IMR-90 (cell line): ENCODE measurements at regions not wholly inside any gene's neighbourhood (a gene's known extent, or its start where the extent isn't known, plus 50 kb on each side); places are given as distances from the start of the nearest gene placed in this dataset.

ENCODE experiments used
- ATAC-seq: fragments of 200-7000 bp; cut with Tn5 transposase; 2 replicates; pipeline ENCODE4 v1.9.1; 2020; ENCODE audit warnings: low read depth, mild to moderate bottlenecking, moderate library complexity
- BruUV-seq: library from RNA; stranded (reverse); fragments of 400-500 nt; replicated peaks from 2 replicates; lab custom pipeline; 2021; lab: Mats Ljungman, UMichigan
- CTCF ChIA-PET: fragments of 300-600 bp; formaldehyde crosslinking; extraction: SDS; loops from one replicate; lab custom pipeline; 2021; ENCODE audit warnings: antibody characterized with exemption; lab: Yijun Ruan, JAX
- POLR2A ChIA-PET: fragments of 300-600 bp; sonication (Branson Sonifier 250); formaldehyde crosslinking; loops from one replicate; lab custom pipeline; 2022; ENCODE audit warnings: antibody characterized with exemption; ENCODE audit not compliant: unreplicated experiment; lab: Charles Lee
- DNase-seq: peaks from one replicate; pipeline ENCODE4 v3.0.0; 2013
- H2AFZ ChIP-seq: replicated peaks from 2 replicates; pipeline ENCODE3; 2013; ENCODE audit warnings: low read length, mild to moderate bottlenecking; ENCODE audit not compliant: poor library complexity
- H2AK5ac ChIP-seq: 2 replicates; pipeline ENCODE4 v1.6.1; 2013; ENCODE audit warnings: low read depth, low read length, inconsistent platforms
- H2AK9ac ChIP-seq: replicated peaks from 2 replicates; pipeline ENCODE3; 2013; ENCODE audit warnings: mild to moderate bottlenecking, low read depth, low read length, moderate library complexity; ENCODE audit not compliant: poor library complexity
- H2BK120ac ChIP-seq: 2 replicates; pipeline ENCODE4 v1.6.1; 2013; ENCODE audit warnings: low read depth, low read length, inconsistent platforms
- H2BK15ac ChIP-seq: 3 replicates; pipeline ENCODE4 v1.6.1; 2013; ENCODE audit warnings: low read depth, low read length, inconsistent platforms
- H2BK20ac ChIP-seq: 2 replicates; pipeline ENCODE4 v1.6.1; 2013; ENCODE audit warnings: low read depth, mild to moderate bottlenecking, inconsistent platforms, low read length, moderate library complexity
- H2BK5ac ChIP-seq: 2 replicates; pipeline ENCODE4 v1.6.1; 2013; ENCODE audit warnings: mild to moderate bottlenecking, low read depth, low read length, inconsistent platforms; ENCODE audit not compliant: poor library complexity, severe bottlenecking
- H3K14ac ChIP-seq: replicated peaks from 2 replicates; pipeline ENCODE4 v1.6.1; 2013; ENCODE audit warnings: low read depth, low read length, inconsistent platforms
- H3K18ac ChIP-seq: 2 replicates; pipeline ENCODE4 v1.6.1; 2013; ENCODE audit warnings: low read depth, low read length, control low read depth
- H3K23ac ChIP-seq: 2 replicates; pipeline ENCODE4 v1.6.1; 2013; ENCODE audit warnings: low read depth, low read length, inconsistent platforms
- H3K27ac ChIP-seq: 2 replicates; pipeline ENCODE4 v1.5.1; 2013; ENCODE audit warnings: mild to moderate bottlenecking, control low read depth, low read length; ENCODE audit not compliant: insufficient read depth
- H3K27me3 ChIP-seq: 2 replicates; pipeline ENCODE4 v1.6.1; 2013; ENCODE audit warnings: low read length; ENCODE audit not compliant: control insufficient read depth, insufficient read depth
- H3K36me3 ChIP-seq: 2 replicates; pipeline ENCODE4 v1.6.1; 2013; ENCODE audit warnings: low read length, mixed read lengths; ENCODE audit not compliant: control insufficient read depth, insufficient read depth
- H3K4ac ChIP-seq: 2 replicates; pipeline ENCODE4 v1.6.1; 2013; ENCODE audit warnings: low read depth, low read length, inconsistent platforms
- H3K4me1 ChIP-seq: 2 replicates; pipeline ENCODE4 v1.6.1; 2013; ENCODE audit warnings: low read length, mixed read lengths; ENCODE audit not compliant: control insufficient read depth, insufficient read depth
- H3K4me2 ChIP-seq: 2 replicates; pipeline ENCODE4 v1.6.1; 2013; ENCODE audit warnings: low read depth, mild to moderate bottlenecking, control low read depth, low read length, moderate library complexity
- H3K4me3 ChIP-seq: 2 replicates; pipeline ENCODE4 v1.5.1; 2013; ENCODE audit warnings: low read depth, mild to moderate bottlenecking, control low read depth, low read length, moderate library complexity; ENCODE audit not compliant: insufficient read depth
- H3K56ac ChIP-seq: 2 replicates; pipeline ENCODE4 v1.6.1; 2013; ENCODE audit warnings: low read length, inconsistent platforms; ENCODE audit not compliant: insufficient read depth; ENCODE audit errors: extremely low read depth
- H3K79me1 ChIP-seq, 2 experiments: 2 replicates each; pipeline ENCODE4 v1.6.1; 2013; ENCODE audit warnings: low read length in 2 of 2, inconsistent platforms in 1 of 2, low read depth in 1 of 2
- H3K9ac ChIP-seq: 2 replicates; pipeline ENCODE4 v1.6.1; 2013; ENCODE audit warnings: low read depth, low read length, control low read depth
- H3K9me1 ChIP-seq: 2 replicates; pipeline ENCODE4 v1.6.1; 2013; ENCODE audit warnings: low read length, inconsistent platforms; ENCODE audit not compliant: insufficient read depth
- H3K9me3 ChIP-seq: 2 replicates; pipeline ENCODE4 v1.6.1; 2013; ENCODE audit warnings: low read length; ENCODE audit not compliant: control insufficient read depth, insufficient read depth
- H4K20me1 ChIP-seq: 2 replicates; pipeline ENCODE4 v1.6.1; 2013; ENCODE audit warnings: low read length, inconsistent platforms; ENCODE audit not compliant: insufficient read depth
- H4K5ac ChIP-seq: 2 replicates; pipeline ENCODE4 v1.6.1; 2013; ENCODE audit warnings: mild to moderate bottlenecking, low read depth, low read length, control low read depth
- H4K8ac ChIP-seq, 2 experiments: 2 replicates each; pipeline ENCODE4 v1.6.1; 2013; ENCODE audit warnings: low read depth in 2 of 2, low read length in 2 of 2, control low read depth in 1 of 2, inconsistent platforms in 1 of 2
- H4K91ac ChIP-seq: 2 replicates; pipeline ENCODE4 v1.6.1; 2013; ENCODE audit warnings: low read depth, low read length, inconsistent platforms; ENCODE audit not compliant: insufficient read depth
- CHD1 ChIP-seq: IDR thresholded peaks from 2 replicates; pipeline ENCODE4 v1.6.1; 2012; ENCODE audit warnings: low read depth, low read length, improper control_type of control experiment
- CTCF ChIP-seq: conservative IDR thresholded peaks from 2 replicates; pipeline ENCODE4 v1.5.1; 2012; ENCODE audit warnings: mild to moderate bottlenecking, low read depth, low read length, improper control_type of control experiment
- ELK1 ChIP-seq: fragments of 150-350 bp; IDR thresholded peaks from 2 replicates; pipeline ENCODE4 v1.6.1; 2016; ENCODE audit warnings: low read depth, mild to moderate bottlenecking, low read length, moderate library complexity, borderline replicate concordance
- FOS ChIP-seq: fragments of 150-350 bp; IDR thresholded peaks from 2 replicates; pipeline ENCODE4 v1.6.1; 2016; ENCODE audit warnings: low read depth, low read length
- MAZ ChIP-seq: IDR thresholded peaks from 2 replicates; pipeline ENCODE4 v1.6.1; 2012; ENCODE audit warnings: low read depth, mild to moderate bottlenecking, low read length, improper control_type of control experiment, moderate library complexity, borderline replicate concordance
- MXI1 ChIP-seq: IDR thresholded peaks from 2 replicates; pipeline ENCODE4 v1.6.1; 2012; ENCODE audit warnings: low read depth, mild to moderate bottlenecking, low read length, moderate library complexity, borderline replicate concordance
- POLR2A ChIP-seq: IDR thresholded peaks from 2 replicates; pipeline ENCODE4 v1.6.1; 2012; ENCODE audit warnings: mild to moderate bottlenecking, low read depth, low read length
- RAD21 ChIP-seq: IDR thresholded peaks from 2 replicates; pipeline ENCODE4 v1.6.1; 2012; ENCODE audit warnings: low read length, improper control_type of control experiment
- RCOR1 ChIP-seq: IDR thresholded peaks from 2 replicates; pipeline ENCODE4 v1.6.1; 2012; ENCODE audit warnings: mild to moderate bottlenecking, low read length, improper control_type of control experiment; ENCODE audit not compliant: insufficient replicate concordance
- RFX5 ChIP-seq: IDR thresholded peaks from 2 replicates; pipeline ENCODE4 v1.8.0; 2012; ENCODE audit warnings: low read depth, mild to moderate bottlenecking, low read length, moderate library complexity
- USF2 ChIP-seq: fragments of 150-350 bp; IDR thresholded peaks from 2 replicates; pipeline ENCODE4 v1.6.1; 2017; ENCODE audit warnings: mild to moderate bottlenecking, antibody characterized with exemption, low read length, low read depth
- WGBS, 2 experiments: methylation state at CpG; one replicate each; pipeline versions ENCODE4 v1.1.5 to v1.1.7; 2013; ENCODE audit warnings: missing lambda C conversion rate in 2 of 2; ENCODE audit not compliant: insufficient read length in 1 of 2; ENCODE audit errors: extremely low coverage in 2 of 2; 5-methylcytosine and 5-hydroxymethylcytosine counted together
- dilution Hi-C: fragments of 300-500 bp; cut with HindIII; formaldehyde crosslinking; loops from one replicate; pipeline ENCODE4 v1.14.3; 2018; ENCODE audit warnings: low sequenced_read_pairs; ENCODE audit not compliant: unreplicated experiment
- in situ Hi-C: fragments of 300-500 bp; cut with MboI; formaldehyde crosslinking; loops from 3 replicates; pipeline ENCODE4 v1.14.3; 2019; ENCODE audit warnings: low sequenced_read_pairs, inconsistent platforms, mixed read lengths
- intact Hi-C: fragments of 100-400 bp; cut with micrococcal nuclease; formaldehyde crosslinking; loops from 2 replicates; pipeline ENCODE4 v1.10.0; 2022

GRCh38 chr16:49017501-49017900 is 264.1 kb downstream of the CBLN1 start:
- ChIA-PET POLR2A (no interaction called here), CTCF (no interaction called here)
- Histone ChIP-seq H3K4me1 (peaks cover 4% of the 10 kb centered on the region; the same call in 1 of the 2 replicates), H3K56ac (no peak overlapping the region), H3K4me2 (no peak overlapping the region), H3K36me3 (no peaks in the 10 kb centered on the region), H2BK120ac (no peak overlapping the region), H3K27ac (no peak overlapping the region), H4K5ac (no peak overlapping the region), H2AK9ac (no peak overlapping the region), H2BK5ac (no peak overlapping the region), H3K27me3 (peaks cover 33% of the 10 kb centered on the region), H4K91ac (no peak overlapping the region), H4K20me1 (no peaks in the 10 kb centered on the region), H3K4me3 (no peak overlapping the region), H4K8ac (no peak overlapping the region), H3K9ac (no peak overlapping the region), H2AK5ac (no peak overlapping the region), H2BK15ac (no peak overlapping the region), H3K23ac (no peak overlapping the region), H3K9me3 (no peaks in the 10 kb centered on the region), H2BK20ac (no peak overlapping the region), H3K4ac (no peak overlapping the region), H2AFZ (no peak overlapping the region), H3K18ac (no peak overlapping the region), H3K14ac (no peak overlapping the region), H3K79me1 (no peaks in the 10 kb centered on the region), H3K9me1 (peaks cover 8% of the 10 kb centered on the region; the same call in 1 of the 2 replicates)
- ATAC-seq (no peak), DNase-seq (no peak)
- no TSS peak for BruUV-seq
- intact Hi-C loops (no loop called here), in situ Hi-C loops (no loop called here), dilution Hi-C loops (no loop called here)
- WGBS, 2 experiments = no CpG with 5 or more reads among the region's 2 CpGs
- TF ChIP-seq RCOR1 (no peak), POLR2A (no peak), MXI1 (no peak), ELK1 (no peak), CHD1 (no peak), RFX5 (no peak), FOS (no peak), USF2 (no peak), CTCF (no peak), MAZ (no peak), RAD21 (no peak)
